ENCODE measurements at regions not wholly inside any gene's neighbourhood (a gene's known extent, or its start where the extent isn't known, plus 50 kb on each side); places are given as distances from the start of the nearest gene placed in this dataset.

DNA sequence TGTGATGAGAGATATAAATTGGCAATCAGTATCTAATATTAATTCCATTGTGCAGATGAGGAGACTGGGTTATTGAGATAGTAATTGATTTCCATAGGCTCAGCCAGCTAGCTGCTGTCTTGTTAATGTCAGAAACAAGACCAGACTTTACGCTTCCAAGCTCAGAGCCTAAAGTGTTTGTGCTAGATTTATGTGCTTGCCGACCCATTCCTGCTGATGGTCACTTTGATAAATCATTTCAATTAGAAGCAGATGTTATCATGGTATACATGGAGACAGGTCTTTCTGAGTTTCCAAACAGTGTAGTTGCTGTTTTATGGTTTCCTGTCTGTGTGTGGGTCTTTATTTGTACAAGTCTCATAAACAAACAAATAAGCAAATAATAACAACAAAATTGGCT lies 92.8 kb downstream of the AQP4 start:
- TF ChIP-seq CTCF (IDR thresholded peaks at IDR 0.05) (no peak), POLR2AphosphoS5 (IDR thresholded peaks at IDR 0.05) (no peak)

Data from prostate gland (tissue), 2 donors.